Loucy (cell line): ENCODE measurements at regions not wholly inside any gene's neighbourhood (a gene's known extent, or its start where the extent isn't known, plus 50 kb on each side); places are given as distances from the start of the nearest gene placed in this dataset.

Source experiments
- EZH2phosphoT487 ChIP-seq: fragments of 200-600 bp; IDR thresholded peaks from 2 replicates; pipeline ENCODE4 v1.6.1; 2018; ENCODE audit warnings: antibody characterized with exemption, mild to moderate bottlenecking, moderate library complexity, borderline replicate concordance
- TF ChIP-seq, protein P1 (sequence below): fragments of 200-600 bp; sonication (generic); conservative IDR thresholded peaks from 2 replicates; pipeline ENCODE4 v1.5.1; 2014; ENCODE audit warnings: mild to moderate bottlenecking, antibody characterized with exemption, low read length

DNA sequence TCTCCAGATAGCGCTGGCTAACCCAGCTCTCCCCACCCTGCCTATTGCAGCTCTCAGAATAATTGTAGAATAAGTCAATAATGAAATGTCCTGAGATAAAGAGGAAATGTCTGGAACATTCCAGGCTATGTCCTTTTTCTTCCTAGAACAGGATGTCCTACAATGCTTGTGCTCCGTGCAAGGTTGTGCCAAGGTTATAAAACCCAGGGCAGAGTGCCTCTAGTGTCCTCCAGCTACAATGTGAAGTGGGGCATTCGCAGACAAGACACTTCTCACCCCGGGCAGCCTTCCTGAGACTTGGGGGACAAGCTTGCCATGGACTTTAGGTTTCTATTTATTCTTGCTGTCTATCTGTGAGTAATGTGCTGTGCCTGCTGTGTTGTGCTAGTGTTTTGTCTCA, 900.6 kb downstream of the TUSC7 start:
- TF ChIP-seq, protein P1, sequence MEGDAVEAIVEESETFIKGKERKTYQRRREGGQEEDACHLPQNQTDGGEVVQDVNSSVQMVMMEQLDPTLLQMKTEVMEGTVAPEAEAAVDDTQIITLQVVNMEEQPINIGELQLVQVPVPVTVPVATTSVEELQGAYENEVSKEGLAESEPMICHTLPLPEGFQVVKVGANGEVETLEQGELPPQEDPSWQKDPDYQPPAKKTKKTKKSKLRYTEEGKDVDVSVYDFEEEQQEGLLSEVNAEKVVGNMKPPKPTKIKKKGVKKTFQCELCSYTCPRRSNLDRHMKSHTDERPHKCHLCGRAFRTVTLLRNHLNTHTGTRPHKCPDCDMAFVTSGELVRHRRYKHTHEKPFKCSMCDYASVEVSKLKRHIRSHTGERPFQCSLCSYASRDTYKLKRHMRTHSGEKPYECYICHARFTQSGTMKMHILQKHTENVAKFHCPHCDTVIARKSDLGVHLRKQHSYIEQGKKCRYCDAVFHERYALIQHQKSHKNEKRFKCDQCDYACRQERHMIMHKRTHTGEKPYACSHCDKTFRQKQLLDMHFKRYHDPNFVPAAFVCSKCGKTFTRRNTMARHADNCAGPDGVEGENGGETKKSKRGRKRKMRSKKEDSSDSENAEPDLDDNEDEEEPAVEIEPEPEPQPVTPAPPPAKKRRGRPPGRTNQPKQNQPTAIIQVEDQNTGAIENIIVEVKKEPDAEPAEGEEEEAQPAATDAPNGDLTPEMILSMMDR: no peak
- no peak for TF ChIP-seq EZH2phosphoT487
